SKM-1 (cell line): ENCODE measurements at regions not wholly inside any gene's neighbourhood (a gene's known extent, or its start where the extent isn't known, plus 50 kb on each side); places are given as distances from the start of the nearest gene placed in this dataset.

Experiments used
- DNase-seq: peaks from one replicate; lab custom pipeline; 2025; ENCODE audit not compliant: unreplicated experiment; lab: John Stamatoyannopoulos, UW

GRCh38 chr16:72234387-72234786 lies 62.4 kb upstream of the PMFBP1 start:
- DNase-seq, result no peak

GRCh38 chr16:72228014-72228413 lies 56.1 kb upstream of the PMFBP1 start:
- DNase-seq, result no peak

- DNase-seq, result no peak
Measured at GRCh38 chr16:72226136-72226535, 54.2 kb upstream of the PMFBP1 start.

- no peak for DNase-seq
Measured at GRCh38 chr16:72224260-72224768, 52.4 kb upstream of the PMFBP1 start.

GRCh38 chr16:72222503-72222902 lies 50.5 kb upstream of the PMFBP1 start:
- DNase-seq, result no peak
